ENCODE measurements at regions not wholly inside any gene's neighbourhood (a gene's known extent, or its start where the extent isn't known, plus 50 kb on each side); places are given as distances from the start of the nearest gene placed in this dataset.

DNA sequence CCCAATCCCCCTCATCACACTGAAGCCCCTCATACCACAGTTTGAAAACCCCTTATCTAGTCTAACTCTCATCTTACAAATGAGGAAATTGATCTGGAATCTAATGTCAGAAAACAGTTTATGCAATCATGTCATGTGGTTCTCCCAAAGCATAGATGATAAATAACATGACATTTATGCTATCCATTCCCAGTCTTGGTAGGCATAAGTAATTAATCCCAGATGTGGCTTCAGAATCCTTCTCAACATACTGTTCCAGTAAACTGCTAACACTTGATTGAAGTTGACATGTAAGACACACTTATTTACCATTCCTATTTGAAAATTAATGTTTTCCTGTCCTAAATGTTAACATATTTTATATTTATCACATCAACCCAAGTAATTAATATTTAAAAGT, 168.7 kb downstream of the GALC start:
- no peak for TF ChIP-seq MXI1 (conservative IDR thresholded peaks at IDR 0.05; ENCODE audit: poor library complexity, severe bottlenecking)
- no peak for TF ChIP-seq REST (IDR thresholded peaks at IDR 0.05; ENCODE audit: borderline replicate concordance)
- no peak for TF ChIP-seq CTCF (IDR thresholded peaks at IDR 0.05; ENCODE audit: poor library complexity, severe bottlenecking)
- no peak for TF ChIP-seq POLR2AphosphoS5 (IDR thresholded peaks at IDR 0.05)
- no peak for TF ChIP-seq RAD21 (conservative IDR thresholded peaks at IDR 0.05)
